C4-2B (cell line): ENCODE measurements at regions not wholly inside any gene's neighbourhood (a gene's known extent, or its start where the extent isn't known, plus 50 kb on each side); places are given as distances from the start of the nearest gene placed in this dataset.
A peak's percentile ranks its signal among the peaks of the same experiment; 100 is the strongest.

Experiments used
- H3K27ac ChIP-seq: fragments of 450-650 bp; 2 replicates; pipeline ENCODE4 v1.5.1; 2017
- CTCF ChIP-seq: fragments of 450-650 bp; conservative IDR thresholded peaks from 2 replicates; pipeline ENCODE4 v1.5.1; 2017; ENCODE audit warnings: mild to moderate bottlenecking
- ZFX ChIP-seq: fragments of 450-650 bp; IDR thresholded peaks from 2 replicates; pipeline ENCODE4 v1.6.1; 2017

- no peak overlapping the region for H3K27ac ChIP-seq
- TF ChIP-seq ZFX (no peak), CTCF (peak; percentile 87)
Measured at GRCh38 chrX:69285881-69286564, 120.8 kb upstream of the PJA1 start.

DNA sequence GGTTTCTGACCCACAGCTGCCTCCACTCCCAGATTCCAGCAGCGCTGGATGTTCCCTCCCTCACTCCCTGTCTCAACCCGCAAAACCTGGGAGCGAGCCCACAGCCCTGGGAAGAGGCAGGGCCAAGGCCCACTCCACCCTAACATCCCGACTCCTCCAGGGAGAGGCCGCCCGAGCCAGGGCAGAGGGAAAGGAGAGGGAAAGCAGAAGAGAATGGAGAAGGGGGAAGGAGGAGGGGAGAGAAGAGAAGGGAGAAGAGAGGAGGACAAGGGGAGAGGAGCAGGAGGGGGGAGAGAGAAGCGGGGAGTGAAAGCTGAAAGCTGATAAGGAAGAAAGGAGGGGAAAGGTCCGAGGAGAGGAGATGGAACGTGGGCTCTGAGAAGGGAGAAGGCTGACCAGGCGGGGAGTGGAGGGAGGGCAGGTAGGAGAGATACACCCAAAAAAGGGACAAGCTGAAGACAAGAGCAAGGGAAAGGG lies 120.2 kb upstream of the PJA1 start:
- no peak for TF ChIP-seq ZFX
- TF ChIP-seq CTCF, result 0 out of 2 replicates have a peak, but pooled peaks have one; percentile 0

DNA sequence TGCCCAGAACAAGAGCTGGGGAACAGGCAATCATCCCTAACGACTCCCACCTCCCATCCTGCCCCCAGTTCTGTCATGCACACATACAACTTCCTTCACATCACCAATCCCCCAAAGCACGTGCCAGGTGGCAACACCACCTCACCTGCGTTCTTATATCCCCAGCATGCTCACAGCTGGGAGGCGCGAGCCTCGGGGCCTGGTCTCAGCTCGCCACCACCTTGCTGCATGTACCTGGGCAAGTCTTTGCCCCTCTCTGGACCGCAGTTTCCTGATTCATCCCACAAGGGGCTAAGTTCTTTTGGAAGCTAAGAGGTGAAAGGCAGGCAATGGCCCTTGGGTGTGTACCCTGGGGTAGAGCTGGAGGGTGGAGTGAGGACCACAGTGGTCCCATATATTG lies 119.2 kb upstream of the PJA1 start:
- H3K27ac ChIP-seq, result no peak overlapping the region
- TF ChIP-seq ZFX (no peak), CTCF (no peak)

More for the DNA sequence above, 120.2 kb upstream of the PJA1 start:
- no peak overlapping the region for H3K27ac ChIP-seq

- TF ChIP-seq ZFX, result no peak
- TF ChIP-seq CTCF, result no peak
- no peak overlapping the region for H3K27ac ChIP-seq
Measured at GRCh38 chrX:69282893-69283690, 117.8 kb upstream of the PJA1 start.

- no peak overlapping the region; the same call in 1 of the 2 replicates for H3K27ac ChIP-seq
- no peak for TF ChIP-seq ZFX
Measured at GRCh38 chrX:69280933-69281332, 115.7 kb upstream of the PJA1 start.

DNA sequence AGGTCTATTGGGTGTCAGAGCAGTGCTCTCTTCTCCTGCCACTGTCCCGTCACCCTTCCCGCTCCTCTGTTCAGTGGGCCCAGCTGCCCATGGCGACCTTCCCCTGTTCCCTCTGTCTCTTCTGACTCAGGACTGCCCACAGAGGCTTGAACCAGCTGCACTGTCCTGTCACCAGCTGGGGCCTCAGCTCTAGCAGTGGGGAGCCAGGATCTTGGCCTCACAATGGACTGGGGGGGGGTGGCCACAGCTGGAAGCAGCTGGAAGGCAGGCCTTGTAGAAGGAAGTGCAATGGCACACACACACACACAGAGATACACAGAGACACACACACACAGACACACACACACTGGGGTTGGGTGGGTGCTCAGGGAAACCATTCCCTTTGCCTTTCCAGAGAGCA lies 114.0 kb upstream of the PJA1 start:
- TF ChIP-seq ZFX, result no peak
- no peak for TF ChIP-seq CTCF
- H3K27ac ChIP-seq, result no peak overlapping the region

GRCh38 chrX:69278031-69278687 lies 112.9 kb upstream of the PJA1 start:
- TF ChIP-seq CTCF (no peak), ZFX (no peak)
- H3K27ac ChIP-seq, result no peak overlapping the region
